Stimulated activated CD8-positive, alpha-beta memory T cell treated with anti-CD3 and anti-CD28 coated beads, Interleukin-7, amount 100 ng/mL, for 48 hours (primary cell): ENCODE measurements at regions not wholly inside any gene's neighbourhood (a gene's known extent, or its start where the extent isn't known, plus 50 kb on each side); places are given as distances from the start of the nearest gene placed in this dataset.

Experiments used
- DNase-seq, 2 donors: peaks; one replicate each; pipeline ENCODE4 v3.0.0-alpha.2; 2020; ENCODE audit warnings: low read depth in 1 of 2; ENCODE audit errors: extremely low read depth in 1 of 2

GRCh38 chr18:56235481-56236013 lies 402.8 kb downstream of the TXNL1 start:
- no peak for DNase-seq

DNA sequence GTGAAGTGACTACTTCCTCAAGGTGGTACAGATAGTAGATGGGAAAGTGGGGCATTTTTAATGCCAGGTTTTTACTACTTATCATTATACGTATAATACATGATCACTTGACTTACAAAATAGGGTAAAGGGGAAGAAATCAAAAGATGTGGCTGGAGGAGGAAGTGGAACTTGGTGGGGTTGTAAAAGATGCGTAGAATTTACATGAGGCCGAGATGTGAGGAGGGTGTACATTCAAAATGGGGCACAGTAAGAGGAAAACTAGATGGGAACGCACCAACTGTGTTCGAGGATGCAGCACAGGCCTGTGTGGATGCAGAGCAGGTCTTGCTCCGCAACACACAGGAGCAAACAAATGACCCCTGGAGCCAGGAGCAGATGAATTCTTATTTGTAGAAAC lies 403.3 kb downstream of the TXNL1 start:
- no peak for DNase-seq

DNA sequence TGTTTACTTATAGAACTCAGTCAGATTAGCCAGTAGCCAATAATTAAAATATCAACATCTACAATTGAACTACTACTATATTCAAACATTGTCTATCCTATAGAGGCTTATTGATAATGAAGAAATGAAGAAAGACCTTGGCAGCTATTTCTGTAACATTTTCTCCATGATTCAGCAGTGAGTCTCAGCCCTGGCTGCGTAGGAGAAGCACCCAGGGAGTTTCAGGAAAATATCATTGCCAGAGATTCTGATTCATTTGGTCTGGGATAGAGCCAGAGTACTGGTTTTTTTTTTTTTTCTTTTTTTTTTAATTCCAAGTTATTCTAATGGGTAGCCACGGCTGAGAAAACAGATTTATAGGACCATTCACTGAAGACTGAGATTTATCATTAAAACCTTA lies 404.8 kb downstream of the TXNL1 start:
- no peak for DNase-seq

DNA sequence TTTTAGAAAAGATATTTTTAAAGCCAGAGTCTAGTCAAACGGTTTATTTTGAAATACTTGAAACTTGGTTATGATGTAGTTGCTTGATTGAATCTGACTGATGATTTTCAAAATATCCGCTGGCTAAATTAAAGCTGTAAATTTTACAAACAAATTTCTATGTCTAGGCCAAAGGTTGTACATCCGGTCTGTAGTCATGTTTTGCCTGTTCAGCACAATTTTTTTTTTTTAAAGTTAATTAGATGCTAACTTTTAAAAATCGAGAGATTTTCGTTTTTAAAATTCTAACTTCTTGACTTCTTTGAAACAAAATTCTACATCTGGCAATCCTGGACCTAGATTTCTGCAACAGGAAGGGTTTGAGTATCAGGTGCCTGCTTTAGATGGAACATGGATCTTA lies 412.4 kb downstream of the TXNL1 start:
- DNase-seq: no peak

- DNase-seq: no peak
Observed at GRCh38 chr18:56224669-56225561, 413.5 kb downstream of the TXNL1 start.

DNA sequence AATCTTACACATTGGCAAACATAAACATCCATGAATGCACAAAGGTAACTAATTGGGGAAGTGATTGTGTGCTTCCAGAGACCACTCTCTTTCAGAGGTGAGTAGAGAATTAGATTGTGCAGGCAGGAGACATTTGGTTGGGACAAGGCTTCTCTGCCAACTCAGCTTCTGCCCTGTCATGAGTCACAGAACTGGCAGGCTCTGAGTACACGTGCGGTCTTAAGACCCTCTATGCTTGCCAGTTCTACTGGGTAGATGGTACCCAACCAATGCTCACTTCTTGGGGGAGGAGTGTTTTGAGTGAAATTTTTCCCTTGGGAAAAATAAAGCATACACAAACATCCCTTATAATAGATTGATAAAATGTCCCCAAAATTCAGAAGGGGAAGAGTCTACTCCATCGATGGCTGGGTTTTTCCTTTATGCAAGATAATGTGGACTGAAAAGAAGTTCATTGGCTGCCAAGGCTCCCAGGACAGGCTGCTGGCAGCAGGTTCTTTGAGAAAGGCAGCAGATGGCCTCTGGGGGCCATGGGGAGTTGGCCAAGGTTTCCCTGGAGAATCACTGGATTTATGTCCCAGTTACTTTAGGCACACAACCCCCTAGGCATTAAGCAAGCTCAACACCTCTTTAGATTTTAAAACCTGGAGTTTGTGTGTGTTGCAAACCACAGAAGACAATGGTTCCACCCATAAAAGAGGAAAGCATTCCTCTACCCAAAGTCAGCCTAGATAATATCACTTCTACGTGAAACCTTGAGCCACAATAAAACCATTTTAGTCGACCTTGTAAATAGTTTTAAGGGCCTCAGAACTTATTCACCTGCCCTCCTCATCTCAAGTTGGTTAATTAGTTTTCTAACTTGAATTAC lies 417.0 kb downstream of the TXNL1 start:
- DNase-seq: no peak

DNA sequence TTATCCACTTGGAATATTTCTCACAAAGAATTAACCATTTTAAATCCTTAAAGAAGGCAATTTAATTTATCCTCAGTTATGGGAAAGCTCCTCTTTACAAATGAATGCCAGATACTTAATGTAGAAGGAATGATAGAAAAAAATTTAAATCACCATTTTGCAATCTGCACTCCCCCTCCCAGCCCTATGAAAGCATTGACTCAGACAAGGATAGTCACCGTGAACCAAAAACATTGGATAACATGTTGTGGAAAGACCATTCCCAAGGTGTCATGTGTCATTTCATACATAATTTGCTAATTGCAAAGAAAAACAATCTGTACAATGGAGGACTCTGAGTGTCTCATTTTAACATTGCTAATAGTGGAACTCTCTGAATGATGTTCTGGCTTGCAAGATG lies 421.0 kb downstream of the TXNL1 start:
- DNase-seq: no peak

GRCh38 chr18:56214706-56215105 lies 423.7 kb downstream of the TXNL1 start:
- no peak for DNase-seq

DNA sequence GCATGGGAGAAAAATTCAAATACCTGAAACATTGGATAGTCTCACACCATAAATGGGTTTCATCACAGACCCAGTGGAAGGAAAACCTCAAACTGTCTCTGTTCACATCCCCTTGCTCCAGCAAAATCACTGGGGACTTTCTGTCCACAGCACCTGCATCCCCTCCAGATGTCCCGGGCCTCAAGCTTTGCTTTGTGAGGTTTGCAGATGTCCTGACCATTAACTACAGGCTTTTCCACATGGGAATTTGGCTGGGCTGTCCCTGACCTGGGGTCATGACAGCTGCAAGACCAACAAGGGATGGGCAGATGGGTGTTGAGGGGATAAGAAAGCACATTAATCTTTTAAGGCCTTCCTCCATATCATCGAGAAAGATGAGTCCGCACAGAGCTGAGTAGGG lies 427.9 kb downstream of the TXNL1 start:
- DNase-seq: no peak

- DNase-seq: no peak
Observed at GRCh38 chr18:56207989-56208388, 430.4 kb downstream of the TXNL1 start.

DNA sequence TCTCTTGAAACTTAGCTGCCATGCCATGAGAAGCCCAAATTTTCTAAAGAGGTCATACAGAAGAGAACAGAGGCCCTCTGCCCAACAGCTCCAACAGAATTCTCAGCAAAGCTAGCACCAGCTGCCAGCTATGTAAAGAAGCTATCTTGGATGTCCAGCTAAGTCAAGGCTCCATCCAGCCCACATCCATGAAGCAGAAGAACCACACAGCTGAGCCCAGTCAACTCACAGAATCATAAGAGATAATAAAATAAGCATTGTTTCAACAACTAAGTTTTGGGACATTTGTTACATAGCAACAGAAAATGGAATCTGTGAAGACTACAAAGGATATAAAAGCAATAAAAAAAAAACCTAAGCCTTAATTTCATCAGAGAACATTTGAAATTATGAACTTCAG lies 434.3 kb downstream of the TXNL1 start:
- DNase-seq: no peak

GRCh38 chr18:56202678-56203077 lies 435.7 kb downstream of the TXNL1 start:
- no peak for DNase-seq

DNA sequence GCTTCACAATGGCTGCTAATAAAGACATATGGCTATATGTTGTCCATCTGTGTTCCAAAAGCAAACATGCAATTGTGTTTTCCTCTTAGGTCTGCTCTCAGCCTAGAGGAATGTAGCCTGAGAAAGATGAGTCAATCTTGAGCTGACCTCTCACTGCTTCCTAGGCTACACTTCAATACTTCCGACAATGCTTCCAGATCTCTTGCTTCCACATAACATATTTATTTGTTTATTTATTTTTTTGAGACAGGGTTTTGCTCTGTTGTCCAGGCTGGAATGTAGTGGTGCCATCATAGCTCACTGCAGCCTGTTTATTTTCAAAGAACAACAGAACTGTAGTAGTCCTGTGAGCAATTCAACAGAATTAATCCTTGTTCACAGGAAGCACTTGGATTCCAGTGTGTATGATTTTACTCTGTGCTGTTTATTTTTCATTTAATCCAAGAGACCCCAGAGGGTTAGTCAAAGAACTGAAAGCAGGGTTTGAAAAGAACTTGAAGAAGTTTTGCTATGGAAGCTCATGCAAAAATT lies 437.9 kb downstream of the TXNL1 start:
- DNase-seq: no peak

GRCh38 chr18:56199580-56200330 lies 438.6 kb downstream of the TXNL1 start:
- no peak for DNase-seq

DNA sequence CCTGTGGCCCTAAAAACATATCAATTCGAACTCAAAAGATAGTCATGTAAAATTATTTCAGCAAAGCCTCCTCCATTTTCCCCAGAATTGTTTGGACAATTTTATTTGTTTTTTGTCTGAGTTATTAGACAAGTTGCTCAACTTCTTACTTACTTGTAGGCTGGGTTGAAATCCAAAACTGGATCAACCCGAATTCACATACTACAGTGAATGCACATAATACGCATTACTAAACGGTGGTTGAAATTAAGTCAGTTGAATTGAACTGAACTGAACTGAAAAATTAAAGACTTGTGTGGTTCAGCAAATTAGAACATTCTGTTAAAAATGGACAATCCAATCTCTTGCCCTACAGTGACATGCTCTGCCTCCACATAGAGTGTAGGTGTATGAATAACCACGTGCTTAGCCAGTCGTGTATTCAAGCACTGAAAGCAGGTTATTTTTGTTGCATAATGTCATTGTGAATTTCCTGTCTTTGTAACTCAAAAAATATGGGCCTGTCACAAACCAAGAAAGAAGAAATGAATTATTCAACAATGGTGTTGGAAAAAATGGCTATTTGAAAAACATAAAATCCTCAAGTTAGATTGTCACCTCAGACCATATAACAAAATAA lies 441.0 kb downstream of the TXNL1 start:
- DNase-seq: no peak

DNA sequence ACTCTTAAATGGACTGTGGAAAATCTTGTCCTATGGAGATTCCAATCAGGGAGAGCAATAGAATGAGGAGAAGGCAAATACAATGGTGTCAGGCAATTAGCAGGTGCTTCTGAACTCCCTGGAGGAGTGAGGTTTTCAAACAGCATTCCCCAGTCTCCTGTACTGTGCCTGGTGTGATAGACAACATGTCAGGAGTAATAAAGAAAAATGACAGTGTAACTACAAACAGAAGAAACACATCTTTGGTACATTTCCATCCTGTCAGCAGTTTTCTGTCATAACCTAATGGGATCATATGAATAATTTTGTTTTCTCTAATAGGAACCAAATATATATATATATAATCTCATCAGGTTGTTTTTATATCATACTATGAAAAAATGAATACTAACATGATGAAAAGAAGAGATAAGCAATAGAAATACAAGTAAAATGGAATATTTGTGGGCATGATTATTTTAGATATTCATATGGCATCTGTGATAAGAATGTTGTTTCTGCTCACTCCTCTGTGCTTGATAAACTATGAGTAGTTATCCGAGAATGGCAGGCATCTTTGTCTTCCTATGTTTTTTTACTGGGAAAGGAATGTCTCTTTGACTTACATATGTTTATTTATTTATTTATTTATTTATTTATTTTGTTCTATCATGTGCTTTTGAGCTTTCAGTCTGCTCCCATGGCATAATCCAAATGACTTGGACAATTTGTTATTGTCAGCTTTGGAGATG lies 441.7 kb downstream of the TXNL1 start:
- no peak for DNase-seq

- no peak for DNase-seq
Observed at GRCh38 chr18:56191334-56191733, 447.1 kb downstream of the TXNL1 start.

DNA sequence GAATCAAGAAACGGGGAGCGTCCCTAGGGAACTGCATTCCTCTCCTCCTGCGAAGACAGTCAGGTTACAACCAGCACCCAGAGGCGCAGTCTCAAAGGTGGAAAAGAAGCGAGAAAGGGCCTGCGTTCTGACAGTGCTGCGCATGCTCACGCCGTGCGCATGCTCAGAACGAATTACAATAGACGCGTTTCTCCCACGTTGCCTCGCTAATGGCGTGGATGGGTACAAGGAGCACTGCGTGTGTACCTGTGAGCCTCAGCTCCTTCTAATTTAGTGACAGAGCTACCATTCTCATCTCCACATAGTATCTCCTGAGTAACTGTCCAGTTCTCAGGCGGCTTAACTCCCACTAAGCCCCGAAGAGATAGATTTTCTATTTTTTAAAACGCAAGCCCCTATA lies 448.8 kb downstream of the TXNL1 start:
- DNase-seq: no peak

- no peak for DNase-seq
Observed at GRCh38 chr18:56188529-56189275, 449.7 kb downstream of the TXNL1 start.
